ENCODE measurements at regions not wholly inside any gene's neighbourhood (a gene's known extent, or its start where the extent isn't known, plus 50 kb on each side); places are given as distances from the start of the nearest gene placed in this dataset.

DNA sequence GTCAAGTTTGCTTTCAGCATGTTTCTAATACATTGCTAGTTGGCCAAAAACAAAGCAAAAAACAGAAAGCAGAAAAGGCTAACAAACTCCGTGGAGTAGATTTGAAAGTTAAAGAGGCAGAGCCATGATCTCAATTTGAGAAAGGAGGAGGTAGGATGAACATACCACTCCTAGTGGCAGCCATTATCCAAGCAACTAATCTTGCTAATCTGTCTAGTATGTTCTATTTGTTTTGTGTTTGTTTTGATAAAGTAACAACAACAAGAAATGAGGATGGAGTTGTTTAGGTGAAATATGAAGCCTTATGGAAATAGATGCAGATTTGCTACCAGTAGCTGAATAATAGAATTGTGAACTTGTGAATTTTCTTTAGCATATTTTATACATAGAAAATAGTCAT, 295.5 kb upstream of the PRDM1 start:
- no peak overlapping the region for H3K4me3 ChIP-seq (replicated peaks in 1 of 3; ENCODE audit: insufficient read depth in 1 of 3, low read depth in 2 of 3, low read length in 3 of 3)
- in situ Hi-C loops (cut with HindIII; ENCODE audit: extremely low pct_ligation_motif_present, low pct_unique_long_range_greater_than_20kb): no loop called here
- no peaks in the 10 kb centered on the region for H4K20me1 ChIP-seq (ENCODE audit: insufficient read depth, low read length)
- no peak overlapping the region for H3K27ac ChIP-seq (ENCODE audit: extremely low read length, insufficient read depth, low read length)
- no peak overlapping the region for H3K9ac ChIP-seq (ENCODE audit: insufficient read depth, low read depth, low read length)
- H3K79me2 ChIP-seq (ENCODE audit: insufficient read depth, low read length): no peaks in the 10 kb centered on the region
- H3K27me3 ChIP-seq (ENCODE audit: control insufficient read depth in 1 of 2, insufficient read depth in 2 of 2, low read length in 2 of 2): peaks cover 0 to 10% of the 10 kb centered on the region in 2 experiments; a peak in 1 of 5 replicates
- CTCF ChIA-PET (ENCODE audit: low intra/inter-chr PET ratio, low total read pairs): no interaction called here
- no peak overlapping the region for H3K4me2 ChIP-seq (ENCODE audit: low read depth, low read length)
- H3K36me3 ChIP-seq (replicated peaks in 1 of 2; ENCODE audit: control insufficient read depth in 1 of 2, insufficient read depth in 2 of 2, low read length in 2 of 2): no peaks in the 10 kb centered on the region
- peaks cover 8% of the 10 kb centered on the region; the same call in 1 of the 2 replicates for H3K4me1 ChIP-seq (ENCODE audit: insufficient read depth, low read length)
- FAIRE-seq (no peak), ATAC-seq (no peak), DNase-seq (ENCODE audit: low spot score) (no peak)
- TF ChIP-seq SRY (CRISPR knock-in tag; IDR thresholded peaks at IDR 0.05): no peak
- no peak for TF ChIP-seq ZNF607 (CRISPR knock-in tag; IDR thresholded peaks at IDR 0.05; ENCODE audit: borderline replicate concordance)
- TF ChIP-seq GLI4 (CRISPR knock-in tag; IDR thresholded peaks at IDR 0.05; ENCODE audit: borderline replicate concordance): no peak
- TF ChIP-seq RCOR2 (CRISPR knock-in tag; IDR thresholded peaks at IDR 0.05): no peak
- H3K9me3 ChIP-seq (ENCODE audit: low read length): no peaks in the 10 kb centered on the region
- no TSS peak for BruUV-seq (replicated peaks)
- POLR2A ChIA-PET: no interaction called here
- H2AFZ ChIP-seq (ENCODE audit: low read length): no peak overlapping the region
- 0% methylated on average over 1 of the region's 1 CpG for WGBS (ENCODE audit: low lambda C conversion rate)
- intact Hi-C loops (cut with micrococcal nuclease; ENCODE audit: unreplicated experiment): no loop called here

DNA sequence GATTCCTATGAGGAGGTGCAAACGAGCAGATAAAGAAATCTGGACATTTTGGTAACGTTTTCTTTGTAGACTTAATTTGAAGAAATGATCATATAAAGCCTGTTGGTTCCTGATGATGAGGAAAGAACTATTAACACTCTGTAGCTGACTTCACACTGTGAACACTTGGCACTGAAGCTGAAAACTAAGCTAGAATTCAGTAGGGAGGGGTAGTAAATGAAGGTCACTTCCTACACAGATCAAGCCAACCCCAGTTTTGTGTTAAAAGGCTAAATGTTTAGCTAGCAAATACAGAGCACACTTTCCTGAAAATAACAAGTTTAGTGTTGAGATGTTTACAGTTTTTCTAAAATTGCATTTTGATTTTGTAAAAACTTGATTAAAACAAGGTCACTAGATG, 296.2 kb upstream of the PRDM1 start:
- H2AFZ ChIP-seq (ENCODE audit: low read length): no peak overlapping the region
- H4K20me1 ChIP-seq (ENCODE audit: insufficient read depth, low read length): no peaks in the 10 kb centered on the region
- no peaks in the 10 kb centered on the region for H3K36me3 ChIP-seq (replicated peaks in 1 of 2; ENCODE audit: control insufficient read depth in 1 of 2, insufficient read depth in 2 of 2, low read length in 2 of 2)
- H3K27ac ChIP-seq (ENCODE audit: extremely low read length, insufficient read depth, low read length): no peak overlapping the region
- ChIA-PET POLR2A (no interaction called here), CTCF (ENCODE audit: low intra/inter-chr PET ratio, low total read pairs) (no interaction called here)
- ATAC-seq: no peak
- TF ChIP-seq, protein P1, sequence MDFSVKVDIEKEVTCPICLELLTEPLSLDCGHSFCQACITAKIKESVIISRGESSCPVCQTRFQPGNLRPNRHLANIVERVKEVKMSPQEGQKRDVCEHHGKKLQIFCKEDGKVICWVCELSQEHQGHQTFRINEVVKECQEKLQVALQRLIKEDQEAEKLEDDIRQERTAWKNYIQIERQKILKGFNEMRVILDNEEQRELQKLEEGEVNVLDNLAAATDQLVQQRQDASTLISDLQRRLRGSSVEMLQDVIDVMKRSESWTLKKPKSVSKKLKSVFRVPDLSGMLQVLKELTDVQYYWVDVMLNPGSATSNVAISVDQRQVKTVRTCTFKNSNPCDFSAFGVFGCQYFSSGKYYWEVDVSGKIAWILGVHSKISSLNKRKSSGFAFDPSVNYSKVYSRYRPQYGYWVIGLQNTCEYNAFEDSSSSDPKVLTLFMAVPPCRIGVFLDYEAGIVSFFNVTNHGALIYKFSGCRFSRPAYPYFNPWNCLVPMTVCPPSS (IDR thresholded peaks at IDR 0.05): no peak
- no peak overlapping the region for H3K9ac ChIP-seq (ENCODE audit: insufficient read depth, low read depth, low read length)
- in situ Hi-C loops (cut with HindIII; ENCODE audit: extremely low pct_ligation_motif_present, low pct_unique_long_range_greater_than_20kb): no loop called here
- no peak for FAIRE-seq
- 0% methylated on average over 2 of the region's 2 CpGs for WGBS (ENCODE audit: low lambda C conversion rate)
- H3K4me3 ChIP-seq (replicated peaks in 1 of 3; ENCODE audit: insufficient read depth in 1 of 3, low read depth in 2 of 3, low read length in 3 of 3): no peak overlapping the region
- no peak for DNase-seq (ENCODE audit: low spot score)
- BruUV-seq (replicated peaks): no TSS peak
- intact Hi-C loops (cut with micrococcal nuclease; ENCODE audit: unreplicated experiment): no loop called here
- H3K9me3 ChIP-seq (ENCODE audit: low read length): no peaks in the 10 kb centered on the region
- no peak overlapping the region for H3K4me2 ChIP-seq (ENCODE audit: low read depth, low read length)
- no peaks in the 10 kb centered on the region for H3K79me2 ChIP-seq (ENCODE audit: insufficient read depth, low read length)
- peaks cover 0 to 14% of the 10 kb centered on the region in 2 experiments; a peak in 1 of 5 replicates for H3K27me3 ChIP-seq (ENCODE audit: control insufficient read depth in 1 of 2, insufficient read depth in 2 of 2, low read length in 2 of 2)
- peaks cover 8% of the 10 kb centered on the region; the same call in 1 of the 2 replicates for H3K4me1 ChIP-seq (ENCODE audit: insufficient read depth, low read length)
